CD4-positive, alpha-beta T cell treated with Interleukin-21 for 1 hour (primary cell): ENCODE measurements at regions not wholly inside any gene's neighbourhood (a gene's known extent, or its start where the extent isn't known, plus 50 kb on each side); places are given as distances from the start of the nearest gene placed in this dataset.

Experiments used
- DNase-seq: peaks from one replicate; pipeline ENCODE4 v3.0.0-alpha.2; 2020

- DNase-seq, result no peak
These were observed 129.9 kb upstream of the ADGRL3 start for GRCh38 chr4:61070269-61070668.

- no peak for DNase-seq
These were observed 120.7 kb upstream of the ADGRL3 start for GRCh38 chr4:61079427-61079826.

DNA sequence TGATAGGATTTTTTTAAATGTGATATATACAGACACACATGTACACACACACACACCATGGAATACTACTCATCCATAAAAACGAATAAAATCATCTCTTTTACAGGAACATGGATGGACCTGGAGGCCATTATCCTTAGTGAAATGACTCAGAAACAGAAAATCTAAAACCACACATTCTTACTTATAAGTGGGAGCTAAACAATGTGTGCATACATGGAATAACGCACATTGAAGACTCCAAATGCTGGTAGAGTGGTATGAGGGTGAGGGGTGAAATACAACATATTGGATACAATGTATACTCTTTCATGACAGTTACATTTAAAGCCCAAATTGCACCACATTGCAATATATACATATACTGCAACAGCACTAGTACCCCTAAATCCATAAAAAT, 120.2 kb upstream of the ADGRL3 start:
- no peak for DNase-seq

DNA sequence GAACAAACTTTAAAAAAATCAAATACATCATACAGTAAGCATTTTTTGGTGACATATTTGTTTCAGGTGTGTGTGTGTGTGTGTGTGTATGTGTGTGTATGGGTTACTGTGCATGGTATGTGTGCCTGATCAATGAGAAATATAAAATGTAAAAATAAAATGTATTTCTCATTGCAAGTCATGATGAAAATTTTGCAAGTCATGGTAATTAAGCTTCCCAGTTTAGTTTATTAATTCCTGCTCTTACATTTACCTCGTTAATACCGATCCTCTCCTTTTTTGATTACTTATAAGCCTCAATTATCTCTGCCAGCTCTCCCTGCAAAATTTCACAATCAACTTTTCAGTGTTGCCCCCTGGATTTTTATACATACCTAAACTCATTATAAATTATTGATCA, 114.6 kb upstream of the ADGRL3 start:
- DNase-seq, result no peak

DNA sequence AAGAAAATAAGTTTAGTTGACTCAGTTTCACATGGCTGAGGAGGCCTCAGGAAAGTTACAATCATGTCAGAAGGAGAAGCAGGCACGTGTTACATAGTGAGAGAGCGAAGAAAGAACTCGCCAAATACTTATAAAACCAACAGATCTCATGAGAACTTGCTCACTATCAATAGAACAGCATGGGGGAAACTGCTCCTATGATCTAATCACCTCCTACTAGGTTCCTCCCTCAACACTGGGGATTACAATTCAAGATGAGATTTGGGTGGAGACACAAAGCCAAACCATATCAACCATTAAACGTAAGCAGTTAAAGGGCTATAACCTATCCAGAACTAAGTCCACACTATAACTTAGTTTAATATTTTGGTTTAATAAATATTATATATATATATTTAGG, 113.8 kb upstream of the ADGRL3 start:
- no peak for DNase-seq

- no peak for DNase-seq
These were observed 113.1 kb upstream of the ADGRL3 start for GRCh38 chr4:61086979-61087378.

DNA sequence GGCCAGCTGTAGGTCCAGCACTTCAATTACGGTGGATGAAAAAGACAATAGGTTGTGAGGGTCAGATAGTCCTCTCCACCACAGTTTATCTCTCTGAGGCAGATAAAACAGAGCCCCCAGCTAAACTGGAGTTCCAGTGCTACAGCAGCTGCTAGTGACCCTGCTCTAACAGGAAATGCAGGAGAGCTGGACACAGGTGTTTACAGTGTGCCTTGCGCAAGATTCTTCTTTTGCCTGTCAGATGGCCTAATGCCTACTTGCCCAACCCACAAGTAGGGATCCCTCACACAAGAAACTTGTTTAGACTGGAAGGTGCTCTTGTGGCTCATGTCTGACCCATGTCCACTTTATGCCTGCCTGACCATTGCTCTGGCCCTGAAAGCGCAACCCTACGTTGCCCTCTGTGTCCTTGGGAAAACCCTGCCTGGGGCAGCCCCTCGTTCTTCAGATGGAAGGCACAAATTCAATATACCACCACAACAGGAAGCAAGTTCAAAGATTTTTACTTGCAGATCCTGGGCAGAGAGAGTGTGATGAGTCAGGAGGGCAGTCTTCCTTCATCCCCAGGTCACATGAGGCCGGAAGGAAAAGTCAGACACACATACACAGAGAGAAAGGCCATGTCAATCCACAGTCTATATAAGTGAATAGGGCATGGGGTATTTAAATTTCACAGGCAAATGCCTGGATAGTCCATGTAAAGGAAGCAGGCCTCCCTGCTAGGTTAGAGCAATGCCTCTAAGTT, 105.1 kb upstream of the ADGRL3 start:
- no peak for DNase-seq

DNA sequence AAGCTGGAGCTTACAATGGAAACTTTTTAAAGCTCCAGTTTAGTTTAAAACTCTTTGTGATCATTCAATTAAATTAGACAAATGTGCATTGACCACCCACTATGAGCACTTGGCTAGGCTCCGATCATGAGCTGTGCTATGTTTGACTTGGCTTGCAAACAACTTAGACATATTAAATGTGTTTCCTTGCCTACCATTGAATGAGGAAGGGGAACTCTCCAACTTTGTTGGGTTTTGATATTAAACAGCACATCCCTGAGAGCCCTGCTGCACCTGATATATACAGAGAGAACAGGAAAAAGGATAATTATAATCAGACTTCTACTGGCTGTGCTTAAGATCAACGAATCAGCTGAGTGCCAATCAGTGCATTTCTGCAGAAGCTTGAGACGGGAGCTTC, 71.4 kb upstream of the ADGRL3 start:
- no peak for DNase-seq

- no peak for DNase-seq
These were observed 70.2 kb upstream of the ADGRL3 start for GRCh38 chr4:61129971-61130370.

GRCh38 chr4:61143461-61143860, 56.7 kb upstream of the ADGRL3 start:
- DNase-seq, result no peak

- no peak for DNase-seq
These were observed 50.8 kb upstream of the ADGRL3 start for GRCh38 chr4:61149278-61149677.
